ENCODE measurements at regions not wholly inside any gene's neighbourhood (a gene's known extent, or its start where the extent isn't known, plus 50 kb on each side); places are given as distances from the start of the nearest gene placed in this dataset.

DNA sequence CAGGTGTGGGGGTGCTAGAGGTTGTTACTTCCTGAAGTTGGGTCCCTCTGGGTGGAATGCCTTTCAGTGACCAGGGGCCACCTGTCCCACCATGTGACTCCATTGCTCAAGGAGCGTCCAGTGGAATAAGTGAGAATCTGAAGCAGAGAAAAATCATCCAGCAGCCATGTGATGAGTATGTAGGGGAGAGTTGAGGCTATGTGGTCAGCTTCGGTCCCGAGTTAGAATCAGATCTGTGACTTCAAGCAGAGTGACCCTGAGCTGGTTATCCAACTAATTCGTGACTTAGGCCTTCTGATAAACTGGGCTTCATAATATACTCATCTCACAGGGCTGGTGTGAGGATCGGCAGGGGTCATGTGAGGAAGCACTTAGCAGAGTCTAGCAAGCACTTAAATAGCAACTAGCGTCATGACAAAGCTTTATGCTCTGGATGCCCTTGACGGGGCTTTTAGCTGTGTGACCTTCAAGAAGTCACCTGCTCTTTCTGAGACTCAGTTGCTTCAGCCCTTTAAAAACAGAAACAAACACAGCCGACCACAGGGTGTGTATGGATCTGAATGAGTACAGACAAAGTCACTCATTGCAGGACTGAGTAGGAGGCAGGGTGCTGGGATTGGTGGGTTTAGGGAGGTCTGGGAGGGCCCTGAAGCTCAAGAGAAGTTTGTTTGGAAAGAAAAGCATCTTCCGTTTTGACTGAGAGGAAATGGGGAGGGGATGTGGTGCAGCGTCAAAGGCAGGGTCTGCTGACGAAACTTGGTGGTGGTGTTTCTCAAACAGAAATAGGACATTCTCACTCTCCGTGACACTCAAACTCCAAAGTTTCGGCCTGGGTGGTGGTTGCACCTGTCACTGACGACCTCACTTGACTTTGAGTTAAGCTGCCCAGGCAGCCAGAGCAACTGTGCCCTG is 264.0 kb upstream of the CXCR4 start:
- TF ChIP-seq POLR2A (IDR thresholded peaks at IDR 0.05), result no peak
- no peak for TF ChIP-seq CTCF (IDR thresholded peaks at IDR 0.05)
